Brain microvascular endothelial cell (primary cell): ENCODE measurements at regions not wholly inside any gene's neighbourhood (a gene's known extent, or its start where the extent isn't known, plus 50 kb on each side); places are given as distances from the start of the nearest gene placed in this dataset.

Experiments
- DNase-seq: peaks from one replicate; pipeline ENCODE4 v3.0.0-alpha.2; 2020
- H3K27ac ChIP-seq: fragments of 250-450 bp; sonication (Bioruptor Pico); 2 replicates; pipeline ENCODE4 v1.5.1; 2020; ENCODE audit warnings: mild to moderate bottlenecking, moderate library complexity
- H3K27me3 ChIP-seq: fragments of 250-450 bp; sonication (Bioruptor Pico); replicated peaks from 2 replicates; pipeline ENCODE4 v1.5.1; 2020; ENCODE audit warnings: mild to moderate bottlenecking
- H3K36me3 ChIP-seq: fragments of 250-450 bp; sonication (Bioruptor Pico); replicated peaks from 2 replicates; pipeline ENCODE4 v1.5.1; 2020; ENCODE audit warnings: mild to moderate bottlenecking
- H3K4me3 ChIP-seq: 2 replicates; pipeline ENCODE4 v1.5.1; 2011; ENCODE audit warnings: low read depth, mild to moderate bottlenecking, control low read depth, low read length, moderate library complexity
- CTCF ChIP-seq: IDR thresholded peaks from 2 replicates; pipeline ENCODE4 v1.5.1; 2011; ENCODE audit warnings: low read depth, mild to moderate bottlenecking, moderate library complexity, low read length, control low read depth, inconsistent platforms; ENCODE audit errors: missing control alignments
- in situ Hi-C: cut with HindIII; loops from 2 replicates; pipeline ENCODE4 v1.10.0; 2017; ENCODE audit warnings: low sequenced_read_pairs, low pct_ligation_motif_present

GRCh38 chr4:64216741-64217140, 192.5 kb downstream of the TECRL start:
- TF ChIP-seq CTCF = no peak
- Histone ChIP-seq H3K4me3 (no peak overlapping the region), H3K36me3 (no peaks in the 10 kb centered on the region), H3K27me3 (no peaks in the 10 kb centered on the region), H3K27ac (no peak overlapping the region)
- no peak for DNase-seq
- in situ Hi-C loops = no loop called here

- no peak for TF ChIP-seq CTCF
- Histone ChIP-seq H3K27me3 (no peaks in the 10 kb centered on the region), H3K4me3 (no peak overlapping the region), H3K36me3 (no peaks in the 10 kb centered on the region), H3K27ac (no peak overlapping the region)
- in situ Hi-C loops = no loop called here
- no peak for DNase-seq
Measured at GRCh38 chr4:64205376-64205775, 203.9 kb downstream of the TECRL start.

- DNase-seq = no peak
- in situ Hi-C loops = no loop called here
- Histone ChIP-seq H3K4me3 (no peak overlapping the region), H3K27ac (no peak overlapping the region), H3K27me3 (no peaks in the 10 kb centered on the region), H3K36me3 (no peaks in the 10 kb centered on the region)
- no peak for TF ChIP-seq CTCF
Measured at GRCh38 chr4:64200001-64200555, 209.2 kb downstream of the TECRL start.

GRCh38 chr4:64195582-64195981, 213.7 kb downstream of the TECRL start:
- no peak for DNase-seq
- in situ Hi-C loops = no loop called here
- no peak for TF ChIP-seq CTCF
- H3K27me3 ChIP-seq = no peaks in the 10 kb centered on the region
- H3K4me3 ChIP-seq = no peak overlapping the region
- no peak overlapping the region for H3K27ac ChIP-seq
- H3K36me3 ChIP-seq = no peaks in the 10 kb centered on the region

- Histone ChIP-seq H3K27ac (no peak overlapping the region), H3K27me3 (no peaks in the 10 kb centered on the region), H3K4me3 (no peak overlapping the region), H3K36me3 (no peaks in the 10 kb centered on the region)
- in situ Hi-C loops = no loop called here
- no peak for DNase-seq
- TF ChIP-seq CTCF = no peak
Measured at GRCh38 chr4:64192731-64193412, 216.4 kb downstream of the TECRL start.
